Endothelial cell of umbilical vein (primary cell): ENCODE measurements at regions not wholly inside any gene's neighbourhood (a gene's known extent, or its start where the extent isn't known, plus 50 kb on each side); places are given as distances from the start of the nearest gene placed in this dataset.

Source experiments
- BruUV-seq: library from RNA; stranded (reverse); fragments of 400-500 nt; replicated peaks from 2 replicates; lab custom pipeline; 2021; lab: Mats Ljungman, UMichigan
- CTCF ChIA-PET: fragments of 300-600, 350-600 bp; sonication (Branson Sonifier 250); formaldehyde crosslinking; loops from one replicate; lab custom pipeline; 2021; ENCODE audit warnings: antibody characterized with exemption, inconsistent platforms; lab: Charles Lee
- POLR2A ChIA-PET: fragments of 300-600, 350-600 bp; sonication (Branson Sonifier 250); formaldehyde crosslinking; loops from one replicate; lab custom pipeline; 2021; ENCODE audit warnings: antibody characterized with exemption, inconsistent platforms; lab: Charles Lee
- DNase-seq: peaks from one replicate; pipeline ENCODE4 v3.0.0-alpha.2; 2011; ENCODE audit warnings: low read depth, low spot score
- FAIRE-seq: peaks from 2 replicates; lab custom pipeline; 2011; peaks lifted over from hg19 to GRCh38; lab: Jason Lieb, UNC
- H2AFZ ChIP-seq: 2 replicates; pipeline ENCODE4 v1.6.0; 2012; ENCODE audit warnings: low read depth, low read length, control low read depth, inconsistent platforms
- H3K27ac ChIP-seq: 2 replicates; pipeline ENCODE4 v1.5.1; 2011; ENCODE audit warnings: low read depth, mild to moderate bottlenecking, control low read depth, low read length, moderate library complexity; ENCODE audit not compliant: insufficient read depth
- H3K27me3 ChIP-seq, 2 experiments: 2 replicates each; pipeline versions ENCODE4 v1.6.0 to v1.6.1; 2011; ENCODE audit warnings: low read length in 2 of 2, mixed read lengths in 1 of 2; ENCODE audit not compliant: control insufficient read depth in 2 of 2, insufficient read depth in 2 of 2
- H3K36me3 ChIP-seq, 2 experiments: 2 replicates in 1 of 2; 3 replicates in 1 of 2; pipeline ENCODE4 v1.5.1; 2011; ENCODE audit warnings: low read length in 2 of 2, mild to moderate bottlenecking in 1 of 2, moderate library complexity in 1 of 2; ENCODE audit not compliant: control insufficient read depth in 2 of 2, insufficient read depth in 2 of 2; ENCODE audit errors: extremely low read depth in 1 of 2
- H3K4me1 ChIP-seq: 3 replicates; pipeline ENCODE4 v1.5.1; 2011; ENCODE audit warnings: mild to moderate bottlenecking, low read length; ENCODE audit not compliant: control insufficient read depth, insufficient read depth; ENCODE audit errors: extremely low read depth
- H3K4me2 ChIP-seq: 2 replicates; pipeline ENCODE4 v1.6.1; 2011; ENCODE audit warnings: low read length, control low read depth, mixed read lengths; ENCODE audit not compliant: insufficient read depth
- H3K4me3 ChIP-seq, 3 experiments: fragments of 200-600 bp in 1 of 3; sonication (generic), shearing (Covaris generic) in 1 of 3; replicated peaks in 1 of 3; 2 replicates each; pipeline ENCODE4 v1.5.1; 2011 to 2016; ENCODE audit warnings: control low read depth in 3 of 3, low read length in 3 of 3, mild to moderate bottlenecking in 2 of 3, inconsistent platforms in 1 of 3, low read depth in 1 of 3, moderate library complexity in 1 of 3; ENCODE audit not compliant: insufficient read depth in 1 of 3
- H3K79me2 ChIP-seq: 2 replicates; pipeline ENCODE4 v1.6.0; 2012; ENCODE audit warnings: low read length, inconsistent platforms; ENCODE audit not compliant: control insufficient read depth, insufficient read depth
- H3K9ac ChIP-seq: replicated peaks from 2 replicates; pipeline ENCODE3; 2011; ENCODE audit warnings: low read length, control low read depth; ENCODE audit not compliant: insufficient read depth; ENCODE audit errors: extremely low read depth
- H3K9me1 ChIP-seq: replicated peaks from 3 replicates; pipeline ENCODE4 v1.6.0; 2011; ENCODE audit warnings: mild to moderate bottlenecking, low read length; ENCODE audit not compliant: control insufficient read depth, insufficient read depth; ENCODE audit errors: extremely low read depth
- H3K9me3 ChIP-seq: replicated peaks from 2 replicates; pipeline ENCODE4 v1.5.1; 2012; ENCODE audit warnings: low read length, inconsistent platforms; ENCODE audit not compliant: control insufficient read depth, insufficient read depth
- H4K20me1 ChIP-seq: replicated peaks from 2 replicates; pipeline ENCODE3; 2011; ENCODE audit warnings: mild to moderate bottlenecking, low read length; ENCODE audit not compliant: control insufficient read depth, insufficient read depth; ENCODE audit errors: extremely low read depth
- CTCF ChIP-seq, 2 donors: IDR thresholded peaks; 1 replicate in 1 of 2; 2 replicates in 1 of 2; pipeline ENCODE4 v1.5.1; 2011; ENCODE audit warnings: low read length in 2 of 2, mild to moderate bottlenecking in 2 of 2, moderate library complexity in 2 of 2, control low read depth in 1 of 2, inconsistent platforms in 1 of 2, low read depth in 1 of 2; ENCODE audit not compliant: insufficient read depth in 1 of 2; ENCODE audit errors: extremely low read depth in 1 of 2
- EZH2 ChIP-seq: IDR thresholded peaks from 2 replicates; pipeline ENCODE4 v1.6.1; 2012; ENCODE audit warnings: borderline replicate concordance, low read depth, mild to moderate bottlenecking, moderate library complexity, low read length, inconsistent platforms; ENCODE audit not compliant: severe bottlenecking
- FOS ChIP-seq: IDR thresholded peaks from 2 replicates; pipeline ENCODE4 v1.6.1; 2011; ENCODE audit warnings: mild to moderate bottlenecking, low read length, moderate library complexity, borderline replicate concordance; ENCODE audit not compliant: insufficient read depth
- GATA2 ChIP-seq: IDR thresholded peaks from 2 replicates; pipeline ENCODE4 v1.7.0; 2011; ENCODE audit warnings: low read depth, mild to moderate bottlenecking, moderate library complexity, mixed read lengths, low read length; ENCODE audit not compliant: insufficient read length, insufficient read depth
- JUN ChIP-seq: IDR thresholded peaks from 2 replicates; pipeline ENCODE4 v1.6.1; 2011; ENCODE audit warnings: borderline replicate concordance, low read depth; ENCODE audit not compliant: insufficient read length, insufficient read depth
- MAX ChIP-seq: IDR thresholded peaks from 2 replicates; pipeline ENCODE4 v1.6.1; 2011; ENCODE audit not compliant: insufficient read depth, insufficient read length
- MYC ChIP-seq: IDR thresholded peaks from one replicate; pipeline ENCODE4 v1.6.1; 2011; ENCODE audit warnings: mild to moderate bottlenecking, low read depth, low read length
- POLR2A ChIP-seq: IDR thresholded peaks from 2 replicates; pipeline ENCODE4 v1.6.1; 2012; ENCODE audit warnings: low read depth, mild to moderate bottlenecking, control low read depth, low read length
- POLR2AphosphoS5 ChIP-seq: IDR thresholded peaks from 2 replicates; pipeline ENCODE4 v1.6.1; 2012; ENCODE audit warnings: low read depth, mild to moderate bottlenecking, control low read depth, low read length, moderate library complexity; ENCODE audit not compliant: insufficient read depth
- dilution Hi-C: fragments of 300-500 bp; cut with MboI; formaldehyde crosslinking; loops from one replicate; pipeline ENCODE4 v1.15.0; 2019; ENCODE audit warnings: low sequenced_read_pairs; ENCODE audit not compliant: extremely low pct_ligation_motif_present
- intact Hi-C: fragments of 100-400 bp; cut with micrococcal nuclease; formaldehyde crosslinking; loops from one replicate; pipeline ENCODE4 v1.10.0; 2022

- TF ChIP-seq CTCF (IDR thresholded peaks at IDR 0.05; ENCODE audit: extremely low read depth in 1 of 2, insufficient read depth in 1 of 2, low read depth in 1 of 2, low read length in 2 of 2) (no peak), GATA2 (no peak), POLR2A (no peak), JUN (no peak), FOS (no peak), MYC (no peak), POLR2AphosphoS5 (no peak), EZH2 (no peak), MAX (no peak)
- H3K9me1 ChIP-seq: no peaks in the 10 kb centered on the region
- peaks cover 17% of the 10 kb centered on the region for H3K4me1 ChIP-seq
- no peak overlapping the region for H3K4me2 ChIP-seq
- no peaks in the 10 kb centered on the region for H4K20me1 ChIP-seq
- DNase-seq: no peak
- H3K36me3 ChIP-seq: no peaks in the 10 kb centered on the region
- no peaks in the 10 kb centered on the region for H3K79me2 ChIP-seq
- H2AFZ ChIP-seq: no peak overlapping the region
- dilution Hi-C loops: no loop called here
- H3K9ac ChIP-seq: no peak overlapping the region
- ChIA-PET POLR2A (no interaction called here), CTCF (no interaction called here)
- H3K4me3 ChIP-seq: no peak overlapping the region
- H3K27ac ChIP-seq: no peak overlapping the region
- intact Hi-C loops: loop anchor here (5.0 kb wide), 1 partner anchor 501 kb away; the partner anchor contains the start of gene CASP4
- H3K9me3 ChIP-seq: no peaks in the 10 kb centered on the region
- FAIRE-seq: no peak
- no peaks in the 10 kb centered on the region for H3K27me3 ChIP-seq
- BruUV-seq: no TSS peak
Measured at GRCh38 chr11:105468154-105468553, 141.7 kb upstream of the GRIA4 start.
